Stimulated activated naive CD4-positive, alpha-beta T cell (primary cell): ENCODE measurements at regions not wholly inside any gene's neighbourhood (a gene's known extent, or its start where the extent isn't known, plus 50 kb on each side); places are given as distances from the start of the nearest gene placed in this dataset.
"Not testable (repeated sequence)": the region's sequence is repeated elsewhere in the genome, so short reads cannot be mapped to it uniquely, and the experiment has no call there.

Experiments used
- DNase-seq, 6 experiments: peaks; one replicate each; lab custom pipeline; 2025; lab: John Stamatoyannopoulos, UW

DNA sequence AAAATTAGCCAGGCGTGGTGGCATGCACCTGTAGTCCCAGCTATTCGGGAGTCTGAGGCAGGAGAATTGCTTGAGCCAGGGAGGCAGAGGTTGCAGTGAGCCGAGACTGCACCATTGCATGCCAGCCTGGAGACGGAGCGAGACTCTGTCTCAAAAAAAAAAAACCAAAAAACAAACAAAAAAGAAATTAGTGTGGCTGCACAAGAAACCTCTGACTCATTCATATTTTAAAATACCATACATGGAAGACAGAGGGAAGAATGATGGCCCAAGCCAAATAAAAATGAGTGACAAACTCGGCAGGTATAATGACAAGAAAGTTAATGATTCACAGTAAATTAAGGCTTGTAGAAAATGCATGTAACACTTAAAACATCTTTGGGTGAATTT lies 875.8 kb downstream of the EPHA4 start:
- no peak for DNase-seq

DNA sequence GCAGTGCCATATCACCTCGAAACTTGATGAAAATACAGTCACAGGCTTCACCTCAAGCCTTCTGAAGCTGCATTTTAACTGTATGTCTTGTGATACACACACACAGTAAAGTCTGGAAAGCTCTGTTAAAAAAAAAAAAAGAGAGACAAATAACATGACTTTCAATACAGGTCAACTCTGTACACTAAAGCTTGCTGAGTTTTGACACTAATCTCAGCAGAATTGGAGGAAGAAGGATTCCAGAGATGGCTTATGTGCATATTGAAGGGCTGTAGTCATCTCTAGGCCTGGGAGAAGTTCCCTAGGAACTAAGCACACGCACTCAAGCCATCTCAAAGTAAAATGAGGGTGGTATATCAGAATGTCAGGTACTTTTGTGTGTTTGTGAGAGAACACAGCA lies 875.1 kb downstream of the EPHA4 start:
- DNase-seq: no peak

DNA sequence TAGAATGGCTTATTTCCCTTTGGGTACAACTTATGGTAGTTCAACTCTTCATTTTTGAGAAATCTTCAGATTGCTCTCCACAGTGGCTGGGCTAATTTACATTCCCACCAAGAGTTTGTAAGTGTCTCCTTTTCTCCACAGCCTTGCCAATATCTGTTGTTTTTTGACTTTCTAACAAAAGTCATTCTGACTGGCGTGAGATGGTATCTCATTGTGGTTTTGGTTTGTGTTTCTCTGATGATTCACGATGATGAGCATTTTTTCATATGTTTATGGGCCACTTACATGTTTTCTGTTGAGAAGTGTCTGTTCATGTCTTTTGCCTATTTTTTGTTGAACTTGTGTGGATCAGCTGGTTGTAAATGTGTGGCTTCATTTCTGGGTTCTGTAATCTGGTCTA lies 871.0 kb downstream of the EPHA4 start:
- DNase-seq: no peak

DNA sequence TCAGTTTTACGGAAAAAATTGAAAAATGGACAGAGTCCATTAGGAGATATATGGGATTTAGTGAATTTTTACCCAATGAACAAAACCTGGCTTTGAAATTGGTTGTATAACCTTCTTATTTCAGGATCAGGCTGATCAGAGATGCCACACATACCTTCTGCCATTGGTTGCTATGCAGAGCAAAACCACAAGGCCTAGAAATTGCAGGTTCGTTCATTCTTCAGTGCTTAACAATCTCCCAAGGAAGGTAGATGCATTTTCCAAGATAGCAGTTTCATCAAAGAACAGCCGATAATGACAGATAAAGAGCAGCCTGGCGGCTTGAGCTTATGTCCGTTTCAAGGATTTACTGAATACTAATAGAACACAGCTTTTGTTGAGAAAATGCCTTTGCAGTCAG lies 868.8 kb downstream of the EPHA4 start:
- no peak for DNase-seq

DNA sequence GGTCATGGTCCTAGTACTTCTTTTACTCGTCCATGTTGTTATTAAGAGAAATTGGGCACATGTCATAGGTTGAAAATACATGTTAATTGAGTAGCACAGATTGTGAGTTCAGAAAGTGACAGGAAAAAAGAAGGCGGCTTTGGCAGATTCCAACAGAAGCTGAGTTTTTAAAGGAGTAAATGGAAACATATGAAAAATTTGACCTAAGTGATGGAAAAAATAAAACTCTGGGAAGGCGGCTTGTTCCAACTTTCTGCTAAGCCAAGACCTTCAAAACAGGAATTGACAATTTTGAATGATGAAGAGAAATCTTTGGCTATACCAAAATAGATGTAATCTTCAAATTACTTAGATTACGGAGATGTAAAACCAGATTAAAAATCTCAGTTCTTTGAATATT lies 868.0 kb downstream of the EPHA4 start:
- DNase-seq: no peak

DNA sequence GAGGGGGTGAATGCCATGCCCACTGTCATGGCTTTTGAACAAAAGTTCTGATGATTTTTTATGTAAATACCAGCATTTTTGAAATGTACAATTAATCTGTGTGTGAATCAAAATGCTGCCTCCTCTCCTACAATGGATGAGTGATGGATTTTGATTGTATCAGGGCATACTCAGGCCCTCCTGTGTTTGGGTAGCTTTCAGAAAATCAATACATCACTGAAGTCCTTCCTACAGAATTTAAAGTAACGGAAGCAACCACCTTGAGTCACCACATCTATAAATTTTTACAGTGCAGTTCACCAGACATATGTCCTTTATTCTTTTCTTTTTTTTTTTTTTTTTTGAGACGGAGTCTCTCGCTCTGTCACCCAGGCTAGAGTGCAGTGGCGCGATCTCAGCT lies 867.3 kb downstream of the EPHA4 start:
- DNase-seq: no peak

DNA sequence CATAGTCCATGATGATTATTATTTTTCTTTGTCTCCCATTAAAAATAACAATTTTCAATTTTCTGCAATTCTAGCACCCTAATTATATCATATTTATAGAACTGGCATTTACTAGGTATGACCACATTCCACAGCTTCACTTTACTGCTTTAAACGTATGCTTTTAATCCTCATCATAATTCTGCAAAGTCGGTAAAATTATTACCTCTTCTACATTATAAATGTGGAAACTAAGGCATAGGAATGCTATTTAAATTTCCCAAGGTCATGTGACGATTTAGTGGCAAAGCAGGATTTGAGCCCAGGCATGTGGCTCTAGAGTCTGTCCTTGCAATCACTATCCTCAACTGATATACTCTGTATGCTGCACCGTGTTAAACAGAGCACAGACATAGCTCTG lies 866.4 kb downstream of the EPHA4 start:
- DNase-seq: no peak

DNA sequence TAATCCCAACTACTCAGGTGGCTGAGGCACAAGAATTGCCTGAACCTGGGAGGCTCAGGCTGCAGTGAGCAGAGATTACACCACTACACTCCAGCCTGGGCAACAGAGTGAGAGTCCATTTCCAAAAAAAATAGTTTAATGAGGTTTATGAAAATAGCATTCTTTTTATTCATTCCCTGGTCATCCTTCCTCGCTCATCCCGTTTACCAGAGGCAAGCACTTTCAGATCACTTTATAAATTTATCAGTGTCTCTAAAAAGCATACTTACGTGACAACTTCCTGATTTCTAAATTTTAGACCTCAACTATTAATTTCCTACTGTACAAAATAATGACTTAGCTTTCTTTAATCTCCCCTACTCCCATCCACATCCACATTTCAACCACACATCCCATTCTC lies 864.8 kb downstream of the EPHA4 start:
- DNase-seq: no peak

DNA sequence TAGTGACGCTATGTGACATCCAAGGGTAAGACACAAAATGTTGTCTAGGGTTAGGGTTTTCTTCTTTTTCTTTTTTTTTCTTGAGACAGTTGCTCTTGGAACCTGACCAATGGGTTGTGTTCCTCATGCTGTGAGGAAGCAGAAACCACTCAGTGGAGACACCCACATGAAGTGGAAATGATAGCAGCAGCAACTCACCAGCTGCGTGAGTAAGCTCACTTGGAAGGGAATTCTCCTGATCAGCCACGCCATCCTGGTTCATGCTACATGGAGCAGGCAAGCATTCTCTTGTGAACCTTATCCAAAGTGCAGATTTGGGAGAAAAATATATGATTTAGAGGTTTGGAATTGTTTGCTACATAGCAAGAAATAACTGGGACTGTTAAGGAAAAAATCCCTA lies 863.7 kb downstream of the EPHA4 start:
- DNase-seq: no peak

DNA sequence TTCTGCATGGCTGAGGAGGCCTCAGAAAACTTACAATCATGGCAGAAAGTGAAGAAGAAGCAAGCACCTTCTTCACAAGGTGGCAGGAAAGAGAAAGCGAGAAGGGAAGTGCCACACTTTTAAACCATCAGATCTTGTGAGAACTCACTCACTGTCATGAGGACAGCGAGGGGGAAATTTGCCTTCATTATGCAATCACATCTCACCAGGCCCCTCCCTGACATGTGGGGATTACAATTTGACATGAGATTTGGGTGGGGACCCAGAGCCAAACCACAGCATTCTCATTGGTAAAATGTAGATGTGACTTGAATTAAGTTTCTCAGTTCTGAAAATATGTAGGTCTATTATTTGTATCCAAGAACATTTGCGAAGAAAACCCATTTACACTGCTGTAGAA lies 854.8 kb downstream of the EPHA4 start:
- DNase-seq: no peak

DNA sequence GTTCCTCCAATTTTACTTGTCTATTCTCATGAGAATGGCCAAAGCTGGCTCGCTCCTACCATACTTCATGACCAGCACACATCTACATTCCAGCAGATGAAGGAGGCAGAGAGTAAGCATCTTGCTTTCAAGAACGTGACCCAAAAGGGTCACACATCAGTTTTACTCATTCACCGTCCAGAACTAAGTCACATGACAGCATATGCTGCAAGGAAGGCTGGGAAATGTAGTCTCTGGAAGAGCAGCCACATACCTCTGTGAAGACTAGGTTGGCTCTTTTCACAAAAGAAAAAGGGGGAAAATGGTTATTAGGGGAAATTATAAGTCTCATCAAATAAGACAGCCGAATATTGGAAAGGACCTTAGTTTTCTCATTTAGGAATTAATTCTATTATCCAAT lies 835.3 kb downstream of the EPHA4 start:
- no peak for DNase-seq

DNA sequence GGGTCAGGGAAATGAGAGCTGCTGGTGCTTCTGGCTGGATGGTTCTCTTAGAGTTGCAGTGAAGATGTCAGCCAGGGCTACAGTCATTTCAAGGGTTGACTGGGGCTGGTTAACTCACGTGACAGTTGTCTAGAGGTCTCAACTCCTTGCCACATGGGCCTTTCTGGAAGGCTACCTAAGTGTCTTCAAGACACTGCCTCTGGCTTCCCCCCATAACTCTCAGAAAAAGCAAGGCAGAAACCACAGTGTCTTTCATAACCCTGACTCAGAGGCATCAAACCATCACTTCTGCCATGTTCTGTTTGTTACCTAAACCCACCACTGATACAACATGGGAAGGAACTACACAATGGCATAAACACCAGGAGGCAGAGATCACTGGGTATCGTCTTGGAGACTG lies 828.9 kb downstream of the EPHA4 start:
- no peak for DNase-seq

DNA sequence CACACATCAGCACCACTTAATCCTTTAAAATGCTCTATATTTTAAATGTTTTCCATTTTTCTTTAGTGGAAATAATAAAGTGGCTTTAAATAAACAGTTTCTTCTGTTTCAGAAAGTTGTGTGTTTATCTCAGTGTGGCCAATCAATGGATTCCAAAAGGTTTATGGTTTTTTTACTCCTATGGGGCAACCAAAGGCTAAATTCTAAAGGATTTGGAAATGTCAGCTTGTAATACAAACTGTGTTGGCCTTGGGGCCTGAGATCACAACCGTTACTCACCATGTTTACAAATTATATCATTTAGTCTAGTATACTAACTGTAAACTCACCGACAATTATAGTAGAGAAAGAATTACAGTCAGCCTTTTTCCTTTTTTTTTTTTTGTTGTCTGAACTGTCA lies 827.2 kb downstream of the EPHA4 start:
- no peak for DNase-seq

DNA sequence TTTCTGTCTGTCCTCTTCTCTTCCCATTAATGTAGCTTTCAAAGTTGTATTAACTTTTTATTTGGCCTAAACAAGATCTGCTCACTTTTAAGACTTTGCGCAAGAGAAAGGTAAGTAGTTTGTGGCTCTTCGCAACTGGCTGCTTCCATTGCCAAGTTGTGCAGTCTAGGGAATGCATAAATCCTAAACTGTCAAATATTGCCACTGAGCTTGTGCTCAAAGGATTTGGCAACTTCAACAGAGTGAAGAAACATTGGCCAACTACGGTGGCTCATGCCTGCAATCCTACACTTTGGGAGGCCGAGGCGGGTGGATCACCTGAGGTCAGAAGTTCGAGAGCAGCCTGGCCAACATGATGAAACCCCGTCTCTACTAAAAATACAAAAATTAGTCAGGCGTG lies 826.4 kb downstream of the EPHA4 start:
- no peak for DNase-seq

DNA sequence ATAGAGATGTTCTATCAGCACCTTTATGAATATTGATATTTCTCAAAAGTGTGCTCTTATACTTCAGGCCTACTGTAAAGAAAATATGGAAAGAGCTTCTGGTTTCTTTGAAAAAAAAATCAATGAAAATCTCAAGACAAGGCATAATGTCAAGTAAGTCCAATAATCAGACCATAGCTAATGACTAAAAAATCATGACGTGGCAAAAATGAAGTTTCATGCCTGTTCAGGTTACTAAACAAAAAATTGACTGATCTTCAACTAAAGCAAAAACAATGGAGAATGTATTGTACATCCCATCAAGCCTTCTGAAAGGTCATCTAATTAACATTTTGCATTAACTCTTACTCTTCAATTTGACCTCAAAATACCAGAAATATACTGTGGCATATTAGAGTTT lies 824.4 kb downstream of the EPHA4 start:
- DNase-seq: no peak

DNA sequence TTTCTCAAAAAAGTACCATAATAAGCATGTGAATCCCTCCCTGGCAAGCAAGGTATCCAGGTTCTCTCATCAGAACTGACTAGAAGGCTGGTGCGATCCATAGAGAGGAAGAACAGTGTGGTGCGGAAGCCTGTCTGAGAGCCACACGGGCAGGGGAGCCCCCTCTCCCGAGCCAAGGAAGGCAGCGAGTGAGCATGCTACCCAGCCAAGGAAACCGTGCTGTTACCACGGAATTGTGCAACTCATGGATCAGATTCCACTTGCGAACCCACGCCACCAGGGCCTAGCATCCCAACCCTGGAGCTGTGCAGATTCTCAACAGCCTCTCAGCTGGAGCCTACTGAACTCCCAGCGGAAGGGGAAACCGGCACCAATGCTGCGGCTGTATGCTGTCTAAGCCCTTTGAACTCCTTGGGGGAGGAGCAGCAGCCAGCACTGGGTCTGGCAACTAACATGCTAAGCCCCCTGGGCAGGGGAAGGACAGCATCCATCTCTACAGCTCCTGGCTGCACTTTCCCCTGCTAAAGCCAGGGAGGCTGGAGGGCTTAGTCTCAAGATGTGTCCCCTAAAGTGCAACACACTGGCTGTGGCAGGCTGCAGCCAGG lies 823.1 kb downstream of the EPHA4 start:
- no peak for DNase-seq

DNA sequence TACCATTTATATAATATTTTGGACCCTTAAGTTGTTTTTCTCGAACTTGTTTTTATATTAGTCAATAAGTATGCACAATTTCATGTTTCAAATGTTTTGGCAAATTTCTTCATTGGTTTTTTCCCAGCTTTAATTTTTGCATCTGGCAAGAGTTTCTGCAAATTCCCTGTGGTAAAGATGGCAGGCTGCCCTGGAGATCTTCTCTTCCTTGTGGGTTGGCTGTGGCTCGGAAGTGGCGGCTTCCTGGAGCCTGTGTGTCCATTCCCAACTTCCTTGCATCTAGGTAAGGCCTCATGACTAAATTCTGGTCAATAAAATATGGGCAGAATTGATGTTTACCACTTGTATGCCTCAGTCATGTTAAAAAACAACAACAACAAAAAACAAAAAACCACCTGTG lies 818.6 kb downstream of the EPHA4 start:
- DNase-seq: no peak

DNA sequence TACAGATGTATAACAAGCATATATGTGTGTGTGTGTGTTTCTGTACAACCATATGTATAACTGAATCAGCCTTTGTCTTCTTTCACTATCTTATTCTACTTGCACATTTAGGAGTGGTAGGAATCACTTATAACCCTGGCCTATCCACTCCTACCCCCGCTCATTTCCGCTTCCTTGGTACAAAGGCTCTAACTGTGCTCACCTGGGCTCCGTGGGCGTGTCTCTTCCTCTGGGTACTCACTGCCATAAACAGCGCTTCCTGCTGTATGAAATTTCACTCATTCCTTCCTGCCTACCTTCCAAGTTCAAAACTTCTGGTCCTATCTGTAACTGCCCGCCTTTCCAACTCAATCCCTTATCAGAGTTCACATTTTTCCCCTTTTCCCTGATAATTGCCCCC lies 815.5 kb downstream of the EPHA4 start:
- no peak for DNase-seq

DNA sequence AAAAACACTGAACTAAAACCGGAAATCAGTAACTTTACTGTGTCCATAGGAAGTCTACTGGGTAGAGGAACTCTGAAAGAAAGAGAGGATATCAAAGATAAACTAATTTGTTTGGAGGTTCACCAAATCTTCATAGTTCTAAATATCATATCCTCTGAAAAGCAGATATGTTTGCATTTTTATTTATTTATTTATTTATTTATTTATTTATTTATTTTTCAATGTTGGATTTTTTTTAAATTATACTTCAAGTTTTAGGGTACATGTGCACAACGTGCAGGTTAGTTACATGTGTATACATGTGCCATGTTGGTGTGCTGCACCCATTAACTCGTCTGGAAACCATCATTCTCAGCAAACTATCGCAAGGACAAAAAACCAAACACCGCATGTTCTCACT lies 813.7 kb downstream of the EPHA4 start:
- DNase-seq: not testable (repeated sequence)

DNA sequence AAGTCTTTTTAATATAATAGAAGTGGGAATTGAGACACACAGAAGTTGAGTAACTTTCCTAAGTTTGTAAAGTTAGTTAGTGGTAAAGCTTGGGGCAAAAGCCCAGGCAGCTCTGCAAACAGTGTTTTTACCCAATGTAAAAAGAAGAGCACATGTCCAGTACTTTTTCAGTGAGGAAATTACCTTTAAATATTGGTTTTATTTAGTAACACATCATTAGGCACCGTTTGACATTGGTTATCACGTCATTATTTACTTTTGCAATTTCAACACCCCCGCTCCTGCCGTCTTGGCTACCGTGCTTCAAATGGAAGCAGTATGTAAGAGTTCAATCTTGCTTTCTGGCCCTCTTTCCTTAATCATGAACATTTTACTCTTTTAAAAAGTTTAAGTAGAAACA lies 807.9 kb downstream of the EPHA4 start:
- DNase-seq: no peak

DNA sequence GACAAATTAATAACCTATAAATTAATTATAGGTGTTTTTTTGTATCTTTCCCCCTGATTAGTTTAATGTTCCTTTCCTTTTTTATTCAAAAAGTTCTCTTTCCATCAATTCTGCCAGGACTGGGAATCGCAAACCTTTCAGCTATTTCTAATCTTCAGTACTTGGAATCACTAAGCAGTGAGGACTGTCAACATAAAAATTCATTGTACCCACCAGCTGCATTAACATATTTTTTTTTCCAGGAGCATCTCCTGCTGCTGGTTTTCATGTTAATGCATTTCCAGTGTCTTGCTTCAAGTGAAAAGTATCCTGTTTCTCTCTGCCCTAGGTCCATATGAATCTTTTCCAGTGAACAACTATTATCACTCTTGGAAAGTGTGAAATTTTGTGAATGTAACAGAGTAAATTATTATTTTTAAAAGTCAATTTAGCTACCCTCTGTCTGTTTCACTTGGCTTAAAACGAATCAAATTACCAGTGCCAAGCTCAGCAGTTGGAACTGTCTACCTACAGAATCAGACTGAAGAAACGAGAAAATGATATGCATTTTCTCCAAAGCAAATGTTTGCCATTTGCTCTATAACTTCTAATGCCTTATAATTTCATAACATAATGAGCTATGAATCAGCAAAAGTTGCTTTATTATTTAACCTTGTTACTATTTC lies 804.4 kb downstream of the EPHA4 start:
- no peak for DNase-seq

DNA sequence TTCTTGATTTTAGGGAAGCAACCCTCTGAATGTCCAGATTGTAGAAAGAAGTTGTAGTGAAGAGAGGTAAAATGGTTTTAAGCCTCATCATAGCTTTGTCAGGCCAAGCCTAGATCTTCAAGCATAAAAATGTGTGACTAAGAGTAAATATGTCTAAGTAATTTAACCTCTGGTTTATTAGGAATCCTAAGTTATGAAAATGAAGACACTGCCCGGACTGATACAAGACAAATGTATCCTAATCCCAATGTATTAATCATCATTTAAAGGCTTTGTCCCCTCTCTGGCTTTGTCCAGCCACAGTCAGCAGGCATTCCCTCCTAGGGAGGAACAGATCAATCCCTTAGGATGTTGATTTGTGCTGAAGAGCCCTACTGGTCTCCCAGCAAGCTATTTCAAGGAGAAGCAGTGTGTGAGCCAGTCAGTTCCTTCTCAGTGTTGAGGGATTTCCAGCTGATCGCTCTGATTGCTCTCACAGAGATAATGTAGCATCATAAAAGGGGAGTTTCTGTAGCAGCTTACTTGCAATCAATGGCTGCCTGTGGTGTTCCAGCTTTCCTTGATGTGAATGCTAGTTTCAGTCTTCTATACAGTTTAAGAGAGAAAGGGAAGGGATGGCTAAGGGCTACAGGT lies 796.1 kb downstream of the EPHA4 start:
- DNase-seq: no peak

DNA sequence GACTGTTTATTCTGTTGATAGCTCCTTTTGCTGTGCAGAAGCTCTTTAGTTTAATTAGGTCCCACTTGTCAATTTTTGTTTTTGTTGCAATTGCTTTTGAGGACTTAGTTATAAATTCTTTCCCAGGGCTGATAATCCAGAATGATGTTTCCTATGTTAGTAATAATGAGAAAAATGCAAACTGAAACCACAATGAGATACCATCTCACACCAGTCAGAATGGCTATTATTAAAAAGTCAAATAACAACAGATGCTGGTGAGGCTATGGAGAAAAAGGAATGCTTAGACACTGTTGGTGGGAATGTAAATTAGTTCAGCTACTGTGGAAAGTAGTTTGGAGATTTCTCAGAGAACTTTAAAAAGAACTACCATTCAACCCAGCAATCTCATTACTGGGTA lies 793.0 kb downstream of the EPHA4 start:
- DNase-seq: not testable (repeated sequence)

DNA sequence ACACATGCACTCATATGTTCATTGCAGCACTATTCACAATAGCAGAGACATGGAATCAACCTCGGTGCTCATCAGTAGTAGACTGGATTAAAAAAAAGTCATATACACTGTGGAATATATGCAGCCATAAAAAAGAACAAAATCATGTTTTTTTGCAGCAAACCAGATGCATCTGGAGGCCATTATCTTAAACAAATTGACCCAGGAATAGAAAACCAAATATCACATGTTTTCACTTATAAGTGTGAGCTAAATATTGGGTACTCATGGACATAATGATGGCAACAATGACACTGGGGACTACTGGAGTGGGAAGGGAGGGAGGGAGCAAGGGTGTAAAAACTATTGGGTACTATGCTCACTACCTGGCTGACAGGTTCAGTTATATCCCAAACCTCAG lies 792.6 kb downstream of the EPHA4 start:
- no peak for DNase-seq
